GM18505 (cell line): ENCODE measurements at regions not wholly inside any gene's neighbourhood (a gene's known extent, or its start where the extent isn't known, plus 50 kb on each side); places are given as distances from the start of the nearest gene placed in this dataset.

Experiments used
- ATAC-seq: cut with Tn5 transposase; IDR thresholded peaks from one replicate; pipeline ENCODE4 v1.9.1; 2021; ENCODE audit not compliant: unreplicated experiment
- POLR2A ChIP-seq: IDR thresholded peaks from 4 replicates; pipeline ENCODE4 v1.6.1; 2011; ENCODE audit warnings: borderline replicate concordance; ENCODE audit not compliant: insufficient read depth, insufficient read length; ENCODE audit errors: extremely low read depth

- no peak for TF ChIP-seq POLR2A
- ATAC-seq, result no peak
Measured at GRCh38 chr13:90412980-90413379, 934.5 kb upstream of the MIR17HG start.

- no peak for ATAC-seq
- no peak for TF ChIP-seq POLR2A
Measured at GRCh38 chr13:90413548-90413947, 933.9 kb upstream of the MIR17HG start.

- ATAC-seq, result no peak
- no peak for TF ChIP-seq POLR2A
Measured at GRCh38 chr13:90414691-90415596, 932.5 kb upstream of the MIR17HG start.

- TF ChIP-seq POLR2A, result no peak
- ATAC-seq, result no peak
Measured at GRCh38 chr13:90415902-90416301, 931.6 kb upstream of the MIR17HG start.

DNA sequence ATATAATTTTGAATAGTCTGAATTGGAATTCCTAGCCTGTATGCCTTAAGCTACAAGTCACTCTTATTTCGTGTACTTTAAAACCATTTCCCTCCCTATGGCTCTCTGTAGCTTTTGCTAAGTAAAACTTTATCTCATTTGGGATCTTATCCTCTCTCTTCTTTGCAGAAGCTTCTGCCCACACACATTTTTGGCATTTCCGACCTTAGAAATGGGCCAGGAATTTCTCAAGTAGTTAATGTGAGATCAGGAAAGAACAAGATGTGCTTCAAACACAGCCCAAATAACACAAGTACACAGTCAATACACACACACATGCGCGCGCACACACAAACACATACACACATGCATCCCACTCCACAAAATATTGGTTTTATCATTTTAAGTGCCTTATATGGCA is 931.0 kb upstream of the MIR17HG start:
- TF ChIP-seq POLR2A, result no peak
- ATAC-seq, result no peak

DNA sequence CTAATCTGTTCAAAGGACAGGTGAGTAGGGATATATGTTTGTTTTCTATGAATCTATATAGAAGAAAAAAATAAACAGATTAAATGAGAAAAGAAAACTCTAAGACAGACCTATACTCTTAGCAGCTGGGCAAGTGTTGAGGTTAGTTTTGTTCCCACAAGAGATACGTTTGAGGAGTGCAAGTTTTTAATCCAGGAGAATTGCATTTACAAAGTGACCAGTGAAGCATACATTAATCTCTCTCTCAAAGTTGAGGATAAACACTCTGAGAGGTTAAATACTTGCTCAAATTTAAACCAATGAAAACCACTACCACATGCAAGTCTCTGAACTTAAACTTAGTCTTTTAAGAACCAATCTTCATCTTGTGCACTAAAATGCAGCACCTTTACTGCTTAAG is 930.5 kb upstream of the MIR17HG start:
- no peak for TF ChIP-seq POLR2A
- no peak for ATAC-seq

DNA sequence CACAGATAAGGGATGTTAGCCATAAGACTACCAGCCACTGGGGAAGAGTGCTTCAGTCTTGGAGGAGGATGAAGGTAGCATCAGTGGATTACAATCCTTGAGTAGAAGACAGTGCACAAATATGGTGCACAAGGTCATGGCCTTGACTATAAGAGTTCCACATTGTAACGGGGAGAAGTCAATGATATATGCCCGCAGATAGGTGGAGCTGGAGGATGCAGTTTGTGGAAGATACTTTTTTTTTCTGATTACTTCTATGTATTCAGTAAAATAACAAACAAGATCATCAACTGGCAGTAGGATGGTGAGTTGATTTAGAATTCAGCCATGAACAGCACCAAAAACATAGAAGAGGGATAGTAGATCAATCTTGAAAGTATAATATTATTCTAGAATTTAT is 926.8 kb upstream of the MIR17HG start:
- TF ChIP-seq POLR2A, result no peak
- ATAC-seq, result no peak

GRCh38 chr13:90427322-90428272 is 919.9 kb upstream of the MIR17HG start:
- no peak for TF ChIP-seq POLR2A
- ATAC-seq, result no peak

DNA sequence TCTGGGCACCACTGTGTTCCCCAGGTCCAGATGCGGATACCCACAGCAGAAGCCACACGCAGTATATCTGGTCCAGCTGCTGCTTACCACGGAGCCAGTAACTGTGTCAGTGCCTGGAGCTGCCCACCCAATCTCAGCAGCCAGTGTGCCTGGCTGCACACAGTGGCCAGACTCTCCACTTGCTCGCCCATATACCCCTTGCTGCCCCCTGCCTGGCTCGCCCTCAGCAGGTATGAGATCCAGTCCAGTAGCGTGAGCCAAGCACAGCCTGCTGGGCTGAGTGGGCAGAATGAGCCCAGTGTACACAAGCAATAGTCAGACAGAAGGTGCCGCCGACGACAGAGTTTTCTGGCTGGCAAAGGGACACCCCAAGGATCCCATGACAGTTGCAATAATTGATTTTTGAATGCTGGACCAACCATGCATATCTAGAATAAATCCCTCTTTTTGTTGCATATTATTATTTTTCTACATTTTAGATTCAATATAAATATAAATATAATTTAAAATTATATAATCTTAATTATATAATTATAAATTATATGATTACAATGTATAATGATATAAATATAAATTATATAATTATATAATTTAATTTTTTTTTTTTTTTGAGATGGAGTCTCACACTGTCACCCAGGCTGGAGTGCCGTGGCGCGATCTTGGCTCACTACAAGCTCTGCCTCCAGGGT is 918.8 kb upstream of the MIR17HG start:
- no peak for ATAC-seq
- no peak for TF ChIP-seq POLR2A

- ATAC-seq, result no peak
- TF ChIP-seq POLR2A, result no peak
Measured at GRCh38 chr13:90430127-90430526, 917.4 kb upstream of the MIR17HG start.

GRCh38 chr13:90436697-90437096 is 910.8 kb upstream of the MIR17HG start:
- no peak for TF ChIP-seq POLR2A
- no peak for ATAC-seq

GRCh38 chr13:90438576-90438975 is 908.9 kb upstream of the MIR17HG start:
- no peak for TF ChIP-seq POLR2A

GRCh38 chr13:90443268-90443667 is 904.2 kb upstream of the MIR17HG start:
- TF ChIP-seq POLR2A, result no peak
- no peak for ATAC-seq

More at GRCh38 chr13:90438576-90438975, 908.9 kb upstream of the MIR17HG start:
- no peak for ATAC-seq
